ENCODE measurements at regions not wholly inside any gene's neighbourhood (a gene's known extent, or its start where the extent isn't known, plus 50 kb on each side); places are given as distances from the start of the nearest gene placed in this dataset.

DNA sequence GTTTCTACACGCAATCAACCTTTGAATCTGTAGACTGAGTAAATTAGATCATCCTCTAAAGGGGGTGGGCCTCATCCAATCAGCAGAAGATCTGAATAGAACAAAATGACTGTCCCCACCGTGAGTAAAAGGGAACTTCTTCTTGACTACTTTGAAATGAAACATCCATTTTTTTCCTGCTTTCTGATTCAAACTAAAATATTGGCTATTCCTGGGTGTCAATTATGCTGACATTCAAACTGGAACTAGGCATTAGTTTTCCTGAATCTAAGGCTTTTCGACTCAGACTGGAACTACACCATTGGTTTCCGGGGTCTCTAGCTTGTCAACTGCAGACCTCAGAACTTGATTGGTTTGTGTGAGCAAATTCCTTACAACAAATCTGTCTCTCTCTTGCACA is 772.2 kb upstream of the CDH10 start:
- Mint-ChIP-seq H3K36me3 (peaks cover 13% of the 10 kb centered on the region), H3K9me3 (peaks cover 9% of the 10 kb centered on the region), H3K27ac (0 out of 2 replicates have a peak overlapping the region, but pooled peaks have one; percentile 53), H3K27me3 (ENCODE audit: low read depth) (no peaks in the 10 kb centered on the region), H3K4me3 (no peak overlapping the region), H3K4me1 (no peaks in the 10 kb centered on the region)
- TF ChIP-seq, protein P1, sequence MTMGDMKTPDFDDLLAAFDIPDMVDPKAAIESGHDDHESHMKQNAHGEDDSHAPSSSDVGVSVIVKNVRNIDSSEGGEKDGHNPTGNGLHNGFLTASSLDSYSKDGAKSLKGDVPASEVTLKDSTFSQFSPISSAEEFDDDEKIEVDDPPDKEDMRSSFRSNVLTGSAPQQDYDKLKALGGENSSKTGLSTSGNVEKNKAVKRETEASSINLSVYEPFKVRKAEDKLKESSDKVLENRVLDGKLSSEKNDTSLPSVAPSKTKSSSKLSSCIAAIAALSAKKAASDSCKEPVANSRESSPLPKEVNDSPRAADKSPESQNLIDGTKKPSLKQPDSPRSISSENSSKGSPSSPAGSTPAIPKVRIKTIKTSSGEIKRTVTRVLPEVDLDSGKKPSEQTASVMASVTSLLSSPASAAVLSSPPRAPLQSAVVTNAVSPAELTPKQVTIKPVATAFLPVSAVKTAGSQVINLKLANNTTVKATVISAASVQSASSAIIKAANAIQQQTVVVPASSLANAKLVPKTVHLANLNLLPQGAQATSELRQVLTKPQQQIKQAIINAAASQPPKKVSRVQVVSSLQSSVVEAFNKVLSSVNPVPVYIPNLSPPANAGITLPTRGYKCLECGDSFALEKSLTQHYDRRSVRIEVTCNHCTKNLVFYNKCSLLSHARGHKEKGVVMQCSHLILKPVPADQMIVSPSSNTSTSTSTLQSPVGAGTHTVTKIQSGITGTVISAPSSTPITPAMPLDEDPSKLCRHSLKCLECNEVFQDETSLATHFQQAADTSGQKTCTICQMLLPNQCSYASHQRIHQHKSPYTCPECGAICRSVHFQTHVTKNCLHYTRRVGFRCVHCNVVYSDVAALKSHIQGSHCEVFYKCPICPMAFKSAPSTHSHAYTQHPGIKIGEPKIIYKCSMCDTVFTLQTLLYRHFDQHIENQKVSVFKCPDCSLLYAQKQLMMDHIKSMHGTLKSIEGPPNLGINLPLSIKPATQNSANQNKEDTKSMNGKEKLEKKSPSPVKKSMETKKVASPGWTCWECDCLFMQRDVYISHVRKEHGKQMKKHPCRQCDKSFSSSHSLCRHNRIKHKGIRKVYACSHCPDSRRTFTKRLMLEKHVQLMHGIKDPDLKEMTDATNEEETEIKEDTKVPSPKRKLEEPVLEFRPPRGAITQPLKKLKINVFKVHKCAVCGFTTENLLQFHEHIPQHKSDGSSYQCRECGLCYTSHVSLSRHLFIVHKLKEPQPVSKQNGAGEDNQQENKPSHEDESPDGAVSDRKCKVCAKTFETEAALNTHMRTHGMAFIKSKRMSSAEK (CRISPR knock-in tag; IDR thresholded peaks at IDR 0.05; ENCODE audit: borderline replicate concordance) = 0 out of 2 replicates have a peak, but pooled peaks have one; percentile 8
- TF ChIP-seq SOX15 (CRISPR knock-in tag; IDR thresholded peaks at IDR 0.05) (no peak), ZNF416 (CRISPR knock-in tag; IDR thresholded peaks at IDR 0.05) (peak; percentile 68), OVOL2 (CRISPR knock-in tag; IDR thresholded peaks at IDR 0.05; ENCODE audit: borderline replicate concordance) (no peak), PRRX2 (CRISPR knock-in tag; IDR thresholded peaks at IDR 0.05) (peak; percentile 10; the same call in 1 of the 2 replicates), EMX1 (CRISPR knock-in tag; IDR thresholded peaks at IDR 0.05) (peak; percentile 45; the same call in 1 of the 2 replicates), NFATC4 (CRISPR knock-in tag; IDR thresholded peaks at IDR 0.05) (no peak), ELF4 (CRISPR knock-in tag; IDR thresholded peaks at IDR 0.05; ENCODE audit: low read depth) (no peak), SMAD3 (CRISPR knock-in tag; IDR thresholded peaks at IDR 0.05; ENCODE audit: borderline replicate concordance) (no peak), TEAD4 (CRISPR knock-in tag; IDR thresholded peaks at IDR 0.05) (no peak), GABPB1 (CRISPR knock-in tag; IDR thresholded peaks at IDR 0.05) (no peak), ATF1 (CRISPR knock-in tag; IDR thresholded peaks at IDR 0.05) (no peak), GTF2I (CRISPR knock-in tag; conservative IDR thresholded peaks at IDR 0.05) (no peak), MYBL2 (CRISPR knock-in tag; IDR thresholded peaks at IDR 0.05) (no peak), TP53 (CRISPR knock-in tag; IDR thresholded peaks at IDR 0.05) (no peak)
- TF ChIP-seq, protein P2, sequence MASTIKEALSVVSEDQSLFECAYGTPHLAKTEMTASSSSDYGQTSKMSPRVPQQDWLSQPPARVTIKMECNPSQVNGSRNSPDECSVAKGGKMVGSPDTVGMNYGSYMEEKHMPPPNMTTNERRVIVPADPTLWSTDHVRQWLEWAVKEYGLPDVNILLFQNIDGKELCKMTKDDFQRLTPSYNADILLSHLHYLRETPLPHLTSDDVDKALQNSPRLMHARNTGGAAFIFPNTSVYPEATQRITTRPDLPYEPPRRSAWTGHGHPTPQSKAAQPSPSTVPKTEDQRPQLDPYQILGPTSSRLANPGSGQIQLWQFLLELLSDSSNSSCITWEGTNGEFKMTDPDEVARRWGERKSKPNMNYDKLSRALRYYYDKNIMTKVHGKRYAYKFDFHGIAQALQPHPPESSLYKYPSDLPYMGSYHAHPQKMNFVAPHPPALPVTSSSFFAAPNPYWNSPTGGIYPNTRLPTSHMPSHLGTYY (CRISPR knock-in tag; IDR thresholded peaks at IDR 0.05) = peak; percentile 82
- TF ChIP-seq, protein P3, sequence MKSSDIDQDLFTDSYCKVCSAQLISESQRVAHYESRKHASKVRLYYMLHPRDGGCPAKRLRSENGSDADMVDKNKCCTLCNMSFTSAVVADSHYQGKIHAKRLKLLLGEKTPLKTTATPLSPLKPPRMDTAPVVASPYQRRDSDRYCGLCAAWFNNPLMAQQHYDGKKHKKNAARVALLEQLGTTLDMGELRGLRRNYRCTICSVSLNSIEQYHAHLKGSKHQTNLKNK (CRISPR knock-in tag; IDR thresholded peaks at IDR 0.05) = peak; percentile 93
- TF ChIP-seq, protein P4, sequence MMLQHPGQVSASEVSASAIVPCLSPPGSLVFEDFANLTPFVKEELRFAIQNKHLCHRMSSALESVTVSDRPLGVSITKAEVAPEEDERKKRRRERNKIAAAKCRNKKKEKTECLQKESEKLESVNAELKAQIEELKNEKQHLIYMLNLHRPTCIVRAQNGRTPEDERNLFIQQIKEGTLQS (CRISPR knock-in tag; conservative IDR thresholded peaks at IDR 0.05) = no peak
- TF ChIP-seq, protein P5, sequence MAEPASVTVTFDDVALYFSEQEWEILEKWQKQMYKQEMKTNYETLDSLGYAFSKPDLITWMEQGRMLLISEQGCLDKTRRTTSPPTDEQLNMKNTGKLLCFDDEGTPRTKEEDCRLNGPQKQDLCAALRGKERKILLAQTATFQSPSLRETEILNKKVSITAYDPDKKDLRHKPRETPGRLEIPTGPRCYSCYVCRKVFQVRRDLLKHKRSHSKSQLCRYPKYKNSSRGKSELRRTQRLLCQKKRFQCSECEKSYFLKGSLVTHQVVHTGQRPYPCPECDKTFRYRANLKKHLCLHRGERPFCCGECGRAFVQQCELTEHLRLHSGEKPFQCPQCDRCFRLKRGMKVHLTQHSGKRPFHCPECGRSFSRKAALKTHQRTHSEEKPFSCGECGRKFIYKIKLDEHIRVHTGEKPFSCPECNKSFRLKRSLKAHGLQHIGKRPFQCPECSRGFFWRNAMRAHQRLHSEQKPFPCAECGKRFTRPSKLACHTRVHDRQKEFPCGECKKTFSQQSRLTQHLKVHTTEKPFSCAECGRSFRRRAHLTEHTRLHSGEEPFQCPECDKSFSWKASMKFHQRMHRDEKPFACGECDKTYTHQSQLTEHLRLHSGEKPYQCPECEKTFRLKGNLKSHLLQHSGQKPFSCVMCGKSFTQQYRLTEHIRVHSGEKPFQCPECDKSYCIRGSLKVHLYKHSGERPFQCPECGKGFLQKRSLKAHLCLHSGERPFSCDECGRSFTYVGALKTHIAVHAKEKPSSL (CRISPR knock-in tag; conservative IDR thresholded peaks at IDR 0.05) = peak; percentile 52; the same call in 1 of the 2 replicates
- ChIA-PET POLR2A (no interaction called here), CTCF (no interaction called here)
- peak; percentile 11 for ATAC-seq
- DNase-seq (ENCODE audit: low spot score) = no peak

DNA sequence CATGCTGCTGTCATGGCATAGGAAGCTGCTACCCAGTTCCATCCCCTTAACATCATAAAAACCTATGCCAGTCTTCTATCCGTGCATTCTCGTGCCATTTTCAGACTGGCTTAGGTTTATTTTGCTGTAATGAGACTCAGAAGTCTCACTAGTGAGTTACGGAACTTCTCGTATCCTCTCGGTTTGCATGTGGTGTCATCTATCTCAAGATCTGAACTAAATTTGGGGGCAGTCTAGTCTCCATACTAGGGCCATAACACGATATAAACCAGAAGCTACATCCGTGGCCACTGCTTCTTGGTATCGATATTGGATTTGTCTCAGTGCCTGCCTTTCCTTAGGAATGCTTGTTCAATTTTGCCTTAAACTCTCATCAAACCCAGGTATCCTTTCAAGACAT is 771.2 kb upstream of the CDH10 start:
- no peak overlapping the region; the same call in 1 of the 2 replicates for H3K27ac Mint-ChIP-seq
- H3K4me3 Mint-ChIP-seq = no peak overlapping the region
- H3K4me1 Mint-ChIP-seq = 0 out of 2 replicates have a peak, but pooled peaks cover 3% of the 10 kb centered on the region
- ChIA-PET POLR2A (no interaction called here), CTCF (no interaction called here)
- peak; percentile 4; the same call in 1 of the 2 replicates for ATAC-seq
- peaks cover 18% of the 10 kb centered on the region for H3K36me3 Mint-ChIP-seq
- DNase-seq (ENCODE audit: low spot score) = no peak
- H3K9me3 Mint-ChIP-seq = peaks cover 16% of the 10 kb centered on the region
- no peaks in the 10 kb centered on the region for H3K27me3 Mint-ChIP-seq (ENCODE audit: low read depth)
- TF ChIP-seq ZNF671 (CRISPR knock-in tag; IDR thresholded peaks at IDR 0.05) (peak; percentile 76; the same call in 1 of the 2 replicates), PRRX2 (CRISPR knock-in tag; IDR thresholded peaks at IDR 0.05) (peak; percentile 72), NFATC4 (CRISPR knock-in tag; IDR thresholded peaks at IDR 0.05) (peak; percentile 63; the same call in 1 of the 2 replicates), EMX1 (CRISPR knock-in tag; IDR thresholded peaks at IDR 0.05) (peak; percentile 84; the same call in 1 of the 2 replicates), MYBL2 (CRISPR knock-in tag; IDR thresholded peaks at IDR 0.05) (no peak)
- TF ChIP-seq, protein P6, sequence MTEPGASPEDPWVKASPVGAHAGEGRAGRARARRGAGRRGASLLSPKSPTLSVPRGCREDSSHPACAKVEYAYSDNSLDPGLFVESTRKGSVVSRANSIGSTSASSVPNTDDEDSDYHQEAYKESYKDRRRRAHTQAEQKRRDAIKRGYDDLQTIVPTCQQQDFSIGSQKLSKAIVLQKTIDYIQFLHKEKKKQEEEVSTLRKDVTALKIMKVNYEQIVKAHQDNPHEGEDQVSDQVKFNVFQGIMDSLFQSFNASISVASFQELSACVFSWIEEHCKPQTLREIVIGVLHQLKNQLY (CRISPR knock-in tag; IDR thresholded peaks at IDR 0.05) = no peak
- TF ChIP-seq, protein P3 (CRISPR knock-in tag; IDR thresholded peaks at IDR 0.05) = peak; percentile 99; the same call in 1 of the 2 replicates
- TF ChIP-seq, protein P7, sequence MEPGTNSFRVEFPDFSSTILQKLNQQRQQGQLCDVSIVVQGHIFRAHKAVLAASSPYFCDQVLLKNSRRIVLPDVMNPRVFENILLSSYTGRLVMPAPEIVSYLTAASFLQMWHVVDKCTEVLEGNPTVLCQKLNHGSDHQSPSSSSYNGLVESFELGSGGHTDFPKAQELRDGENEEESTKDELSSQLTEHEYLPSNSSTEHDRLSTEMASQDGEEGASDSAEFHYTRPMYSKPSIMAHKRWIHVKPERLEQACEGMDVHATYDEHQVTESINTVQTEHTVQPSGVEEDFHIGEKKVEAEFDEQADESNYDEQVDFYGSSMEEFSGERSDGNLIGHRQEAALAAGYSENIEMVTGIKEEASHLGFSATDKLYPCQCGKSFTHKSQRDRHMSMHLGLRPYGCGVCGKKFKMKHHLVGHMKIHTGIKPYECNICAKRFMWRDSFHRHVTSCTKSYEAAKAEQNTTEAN (CRISPR knock-in tag; IDR thresholded peaks at IDR 0.05) = no peak
- TF ChIP-seq, protein P8, sequence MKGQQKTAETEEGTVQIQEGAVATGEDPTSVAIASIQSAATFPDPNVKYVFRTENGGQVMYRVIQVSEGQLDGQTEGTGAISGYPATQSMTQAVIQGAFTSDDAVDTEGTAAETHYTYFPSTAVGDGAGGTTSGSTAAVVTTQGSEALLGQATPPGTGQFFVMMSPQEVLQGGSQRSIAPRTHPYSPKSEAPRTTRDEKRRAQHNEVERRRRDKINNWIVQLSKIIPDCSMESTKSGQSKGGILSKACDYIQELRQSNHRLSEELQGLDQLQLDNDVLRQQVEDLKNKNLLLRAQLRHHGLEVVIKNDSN (CRISPR knock-in tag; IDR thresholded peaks at IDR 0.05) = no peak

Measured in WTC11 (cell line).